Neutrophil (primary cell): ENCODE measurements at regions not wholly inside any gene's neighbourhood (a gene's known extent, or its start where the extent isn't known, plus 50 kb on each side); places are given as distances from the start of the nearest gene placed in this dataset.

Experiments
- H3K27ac ChIP-seq: fragments of 200-600 bp; sonication (generic); 2 replicates; pipeline ENCODE4 v1.5.1; 2016; ENCODE audit warnings: mild to moderate bottlenecking, moderate library complexity
- H3K27me3 ChIP-seq: fragments of 200-600 bp; sonication (generic); 2 replicates; pipeline ENCODE4 v1.6.0; 2016; ENCODE audit warnings: mild to moderate bottlenecking
- H3K36me3 ChIP-seq: fragments of 200-600 bp; sonication (generic); 2 replicates; pipeline ENCODE4 v1.5.1; 2017
- H3K4me1 ChIP-seq, 2 experiments: fragments of 200-600 bp in 1 of 2; sonication (generic) in 1 of 2; 1 replicate in 1 of 2; 2 replicates in 1 of 2; pipeline versions ENCODE4 v1.5.1 to v1.6.1; 2013 to 2016; ENCODE audit warnings: low read depth in 1 of 2, low read length in 1 of 2, mild to moderate bottlenecking in 1 of 2, moderate library complexity in 1 of 2; ENCODE audit not compliant: control insufficient read depth in 1 of 2, insufficient read depth in 1 of 2
- H3K4me3 ChIP-seq, 2 experiments: fragments of 200-600 bp in 1 of 2; sonication (generic) in 1 of 2; 1 replicate in 1 of 2; 2 replicates in 1 of 2; pipeline ENCODE4 v1.5.1; 2013 to 2016; ENCODE audit warnings: low read depth in 1 of 2, low read length in 1 of 2, mild to moderate bottlenecking in 1 of 2, moderate library complexity in 1 of 2
- H3K9me3 ChIP-seq: fragments of 200-600 bp; sonication (generic); 2 replicates; pipeline ENCODE4 v1.5.1; 2016
- CTCF ChIP-seq: fragments of 200-600 bp; sonication (generic); IDR thresholded peaks from 2 replicates; pipeline ENCODE4 v1.5.1; 2016; ENCODE audit warnings: antibody characterized with exemption

- H3K27ac ChIP-seq = no peak overlapping the region
- H3K4me1 ChIP-seq = no peaks in the 10 kb centered on the region
- no peaks in the 10 kb centered on the region for H3K36me3 ChIP-seq
- no peak overlapping the region for H3K4me3 ChIP-seq
- TF ChIP-seq CTCF = no peak
- no peaks in the 10 kb centered on the region for H3K9me3 ChIP-seq
- peaks cover 66% of the 10 kb centered on the region for H3K27me3 ChIP-seq
Observed at GRCh38 chr2:206212673-206213513, 53.2 kb downstream of the EEF1B2 start.

- Histone ChIP-seq H3K27me3 (peaks cover 72% of the 10 kb centered on the region), H3K9me3 (no peaks in the 10 kb centered on the region), H3K36me3 (no peaks in the 10 kb centered on the region), H3K27ac (no peak overlapping the region), H3K4me3 (no peak overlapping the region), H3K4me1 (no peaks in the 10 kb centered on the region)
- no peak for TF ChIP-seq CTCF
Observed at GRCh38 chr2:206213514-206213845, 53.8 kb downstream of the EEF1B2 start.

- Histone ChIP-seq H3K36me3 (no peaks in the 10 kb centered on the region), H3K27me3 (peaks cover 84% of the 10 kb centered on the region), H3K27ac (no peak overlapping the region), H3K4me1 (no peaks in the 10 kb centered on the region), H3K4me3 (no peak overlapping the region), H3K9me3 (no peaks in the 10 kb centered on the region)
- no peak for TF ChIP-seq CTCF
Observed at GRCh38 chr2:206217166-206217565, 57.3 kb upstream of the ZDBF2 start.

GRCh38 chr2:206217743-206218142 is 56.7 kb upstream of the ZDBF2 start:
- H3K27ac ChIP-seq = no peak overlapping the region
- H3K4me3 ChIP-seq = no peak overlapping the region
- no peak for TF ChIP-seq CTCF
- H3K27me3 ChIP-seq = peaks cover 84% of the 10 kb centered on the region
- no peaks in the 10 kb centered on the region for H3K4me1 ChIP-seq
- no peaks in the 10 kb centered on the region for H3K36me3 ChIP-seq
- H3K9me3 ChIP-seq = no peaks in the 10 kb centered on the region

- no peaks in the 10 kb centered on the region for H3K36me3 ChIP-seq
- H3K27me3 ChIP-seq = peaks cover 84% of the 10 kb centered on the region
- H3K4me3 ChIP-seq = no peak overlapping the region
- no peak for TF ChIP-seq CTCF
- no peaks in the 10 kb centered on the region for H3K4me1 ChIP-seq
- H3K27ac ChIP-seq = no peak overlapping the region
- no peaks in the 10 kb centered on the region for H3K9me3 ChIP-seq
Observed at GRCh38 chr2:206218156-206218555, 56.3 kb upstream of the ZDBF2 start.
